Neural progenitor cell (in vitro differentiated cells): ENCODE measurements at regions not wholly inside any gene's neighbourhood (a gene's known extent, or its start where the extent isn't known, plus 50 kb on each side); places are given as distances from the start of the nearest gene placed in this dataset.

ENCODE experiments used
- DNase-seq: peaks from one replicate; pipeline ENCODE4 v3.0.0-alpha.2; 2016; ENCODE audit warnings: low spot score
- H2AFZ ChIP-seq: fragments of 200-600 bp; sonication (generic); replicated peaks from 2 replicates; pipeline ENCODE4 v1.6.1; 2016; ENCODE audit warnings: antibody characterized with exemption
- H3F3A ChIP-seq: fragments of 200-600 bp; sonication (generic); 2 replicates; pipeline ENCODE4 v1.6.1; 2016; ENCODE audit warnings: antibody characterized with exemption, low read depth
- H3K27ac ChIP-seq: fragments of 200-600 bp; sonication (generic); 2 replicates; pipeline ENCODE4 v1.5.1; 2016; ENCODE audit warnings: mild to moderate bottlenecking
- H3K27me3 ChIP-seq: fragments of 200-600 bp; sonication (generic); 2 replicates; pipeline ENCODE4 v1.6.1; 2016; ENCODE audit warnings: mild to moderate bottlenecking, moderate library complexity
- H3K36me3 ChIP-seq: fragments of 200-600 bp; sonication (generic); 2 replicates; pipeline ENCODE4 v1.5.1; 2016
- H3K4me1 ChIP-seq: fragments of 200-600 bp; sonication (generic); 2 replicates; pipeline ENCODE4 v1.6.1; 2016; ENCODE audit warnings: mixed run types
- H3K4me2 ChIP-seq: fragments of 200-600 bp; sonication (generic); 2 replicates; pipeline ENCODE4 v1.6.1; 2016
- H3K4me3 ChIP-seq: fragments of 200-600 bp; sonication (generic); 2 replicates; pipeline ENCODE4 v1.5.1; 2016
- H3K79me2 ChIP-seq: fragments of 200-600 bp; sonication (generic); 2 replicates; pipeline ENCODE4 v1.6.1; 2016; ENCODE audit warnings: low read depth
- H3K9ac ChIP-seq: fragments of 200-600 bp; sonication (generic); 2 replicates; pipeline ENCODE4 v1.6.1; 2016
- H3K9me3 ChIP-seq: fragments of 200-600 bp; sonication (generic); 2 replicates; pipeline ENCODE4 v1.5.1; 2016; ENCODE audit warnings: low read depth
- H4K20me1 ChIP-seq: fragments of 200-600 bp; sonication (generic); 2 replicates; pipeline ENCODE4 v1.6.1; 2016; ENCODE audit warnings: low read depth
- H3K27ac Mint-ChIP-seq: 3 replicates; pipeline ENCODE4 v1.8.0; 2021; ENCODE audit warnings: mixed read lengths
- H3K27me3 Mint-ChIP-seq: 2 replicates; pipeline ENCODE4 v1.8.0; 2022; ENCODE audit warnings: low read depth, mild to moderate bottlenecking, inconsistent platforms, moderate library complexity, mixed read lengths; ENCODE audit not compliant: insufficient read depth
- H3K36me3 Mint-ChIP-seq: 3 replicates; pipeline ENCODE4 v1.8.0; 2021; ENCODE audit warnings: mixed read lengths
- H3K4me1 Mint-ChIP-seq: 3 replicates; pipeline ENCODE4 v1.8.0; 2021; ENCODE audit warnings: mixed read lengths
- H3K4me3 Mint-ChIP-seq: 3 replicates; pipeline ENCODE4 v1.8.0; 2021; ENCODE audit warnings: mild to moderate bottlenecking, moderate library complexity, mixed read lengths
- H3K9me3 Mint-ChIP-seq: 3 replicates; pipeline ENCODE4 v1.8.0; 2020; ENCODE audit warnings: mixed read lengths
- EZH2 ChIP-seq: fragments of 200-600 bp; sonication (generic); IDR thresholded peaks from 2 replicates; pipeline ENCODE4 v1.6.1; 2017; ENCODE audit warnings: antibody characterized with exemption, mild to moderate bottlenecking, moderate library complexity
- EZH2phosphoT487 ChIP-seq: fragments of 200-600 bp; sonication (generic); IDR thresholded peaks from 2 replicates; pipeline ENCODE4 v1.6.1; 2017; ENCODE audit warnings: antibody characterized with exemption
- TF ChIP-seq, protein P1 (sequence below): fragments of 200-600 bp; sonication (generic); IDR thresholded peaks from 2 replicates; pipeline ENCODE4 v1.5.1; 2017; ENCODE audit warnings: antibody characterized with exemption, mild to moderate bottlenecking

GRCh38 chr5:112063856-112064255 is 306.9 kb upstream of the NREP start:
- H3K4me2 ChIP-seq, result no peak overlapping the region
- no peaks in the 10 kb centered on the region for H3K4me1 ChIP-seq
- H3K27me3 ChIP-seq, result no peaks in the 10 kb centered on the region
- H3K79me2 ChIP-seq, result no peaks in the 10 kb centered on the region
- no peak overlapping the region for H2AFZ ChIP-seq
- Mint-ChIP-seq H3K27me3 (no peaks in the 10 kb centered on the region), H3K36me3 (no peaks in the 10 kb centered on the region), H3K4me3 (no peak overlapping the region), H3K4me1 (no peaks in the 10 kb centered on the region), H3K9me3 (no peaks in the 10 kb centered on the region), H3K27ac (no peak overlapping the region)
- no peaks in the 10 kb centered on the region for H3K36me3 ChIP-seq
- H4K20me1 ChIP-seq, result no peaks in the 10 kb centered on the region
- H3K4me3 ChIP-seq, result no peak overlapping the region
- H3F3A ChIP-seq, result no peaks in the 10 kb centered on the region
- H3K9me3 ChIP-seq, result no peaks in the 10 kb centered on the region
- TF ChIP-seq EZH2 (no peak), EZH2phosphoT487 (no peak)
- TF ChIP-seq, protein P1, sequence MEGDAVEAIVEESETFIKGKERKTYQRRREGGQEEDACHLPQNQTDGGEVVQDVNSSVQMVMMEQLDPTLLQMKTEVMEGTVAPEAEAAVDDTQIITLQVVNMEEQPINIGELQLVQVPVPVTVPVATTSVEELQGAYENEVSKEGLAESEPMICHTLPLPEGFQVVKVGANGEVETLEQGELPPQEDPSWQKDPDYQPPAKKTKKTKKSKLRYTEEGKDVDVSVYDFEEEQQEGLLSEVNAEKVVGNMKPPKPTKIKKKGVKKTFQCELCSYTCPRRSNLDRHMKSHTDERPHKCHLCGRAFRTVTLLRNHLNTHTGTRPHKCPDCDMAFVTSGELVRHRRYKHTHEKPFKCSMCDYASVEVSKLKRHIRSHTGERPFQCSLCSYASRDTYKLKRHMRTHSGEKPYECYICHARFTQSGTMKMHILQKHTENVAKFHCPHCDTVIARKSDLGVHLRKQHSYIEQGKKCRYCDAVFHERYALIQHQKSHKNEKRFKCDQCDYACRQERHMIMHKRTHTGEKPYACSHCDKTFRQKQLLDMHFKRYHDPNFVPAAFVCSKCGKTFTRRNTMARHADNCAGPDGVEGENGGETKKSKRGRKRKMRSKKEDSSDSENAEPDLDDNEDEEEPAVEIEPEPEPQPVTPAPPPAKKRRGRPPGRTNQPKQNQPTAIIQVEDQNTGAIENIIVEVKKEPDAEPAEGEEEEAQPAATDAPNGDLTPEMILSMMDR, result no peak
- H3K9ac ChIP-seq, result no peak overlapping the region
- no peak for DNase-seq
- no peak overlapping the region for H3K27ac ChIP-seq

DNA sequence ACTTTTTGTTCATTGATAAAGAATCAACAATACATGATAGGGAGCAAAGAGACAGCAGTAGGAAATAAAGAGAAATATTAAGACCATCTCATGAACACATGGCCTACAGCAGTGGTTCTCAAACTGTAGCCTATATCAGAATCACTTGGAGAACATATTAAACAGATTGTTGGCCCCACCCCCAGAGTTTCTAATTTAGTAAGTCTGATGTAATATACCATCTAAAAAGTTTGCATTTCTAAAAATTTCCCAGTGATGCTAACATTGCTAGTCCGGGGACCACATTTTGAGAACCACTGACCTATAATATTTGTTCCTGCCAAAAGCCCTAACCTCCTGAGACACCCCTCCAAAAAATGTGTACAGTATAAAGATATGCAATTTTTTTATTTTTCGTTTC is 306.2 kb upstream of the NREP start:
- TF ChIP-seq, protein P1, result no peak
- TF ChIP-seq EZH2phosphoT487, result no peak
- no peak for TF ChIP-seq EZH2
- Histone ChIP-seq H3K27me3 (no peaks in the 10 kb centered on the region), H3K9ac (no peak overlapping the region), H3K4me2 (no peak overlapping the region), H3K27ac (no peak overlapping the region), H3K4me3 (no peak overlapping the region), H3K79me2 (no peaks in the 10 kb centered on the region), H3K36me3 (no peaks in the 10 kb centered on the region), H3F3A (no peaks in the 10 kb centered on the region), H4K20me1 (no peaks in the 10 kb centered on the region), H3K4me1 (no peaks in the 10 kb centered on the region), H2AFZ (no peak overlapping the region), H3K9me3 (no peaks in the 10 kb centered on the region)
- DNase-seq, result no peak
- no peaks in the 10 kb centered on the region for H3K9me3 Mint-ChIP-seq
- no peaks in the 10 kb centered on the region for H3K36me3 Mint-ChIP-seq
- H3K27me3 Mint-ChIP-seq, result no peaks in the 10 kb centered on the region
- H3K4me1 Mint-ChIP-seq, result no peaks in the 10 kb centered on the region
- H3K4me3 Mint-ChIP-seq, result no peak overlapping the region
- no peak overlapping the region for H3K27ac Mint-ChIP-seq

DNA sequence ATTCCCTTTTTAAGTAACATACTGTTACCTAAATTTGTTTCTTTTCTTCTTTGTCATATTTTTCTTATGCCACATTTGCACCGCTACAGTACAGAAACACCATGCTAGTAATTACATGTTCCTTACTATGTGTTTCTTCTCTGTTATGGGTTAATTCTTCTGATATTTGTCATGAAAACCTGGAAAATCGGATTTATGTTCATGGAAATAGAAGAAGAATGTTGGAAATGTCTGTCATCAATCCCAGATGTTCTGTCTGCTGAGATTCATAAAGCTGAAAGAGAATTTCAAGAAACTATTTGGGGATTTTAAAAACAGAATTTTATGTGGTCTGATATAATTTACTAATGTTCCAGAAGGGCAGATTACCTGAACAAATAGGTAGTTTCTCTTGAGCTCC is 305.2 kb upstream of the NREP start:
- no peaks in the 10 kb centered on the region for H3K9me3 Mint-ChIP-seq
- H3K27me3 Mint-ChIP-seq, result no peaks in the 10 kb centered on the region
- no peak overlapping the region for H3K9ac ChIP-seq
- no peaks in the 10 kb centered on the region for H3K36me3 ChIP-seq
- H3K36me3 Mint-ChIP-seq, result no peaks in the 10 kb centered on the region
- TF ChIP-seq, protein P1, result no peak
- TF ChIP-seq EZH2 (no peak), EZH2phosphoT487 (no peak)
- no peaks in the 10 kb centered on the region for H3K9me3 ChIP-seq
- no peak overlapping the region for H3K4me3 Mint-ChIP-seq
- no peaks in the 10 kb centered on the region for H3K79me2 ChIP-seq
- no peaks in the 10 kb centered on the region for H3K27me3 ChIP-seq
- no peaks in the 10 kb centered on the region for H3K4me1 Mint-ChIP-seq
- no peak overlapping the region for H3K4me3 ChIP-seq
- no peaks in the 10 kb centered on the region for H3K4me1 ChIP-seq
- H3K27ac Mint-ChIP-seq, result no peak overlapping the region
- H4K20me1 ChIP-seq, result no peaks in the 10 kb centered on the region
- no peak overlapping the region for H3K27ac ChIP-seq
- H3K4me2 ChIP-seq, result no peak overlapping the region
- DNase-seq, result no peak
- H2AFZ ChIP-seq, result no peak overlapping the region
- H3F3A ChIP-seq, result no peaks in the 10 kb centered on the region

DNA sequence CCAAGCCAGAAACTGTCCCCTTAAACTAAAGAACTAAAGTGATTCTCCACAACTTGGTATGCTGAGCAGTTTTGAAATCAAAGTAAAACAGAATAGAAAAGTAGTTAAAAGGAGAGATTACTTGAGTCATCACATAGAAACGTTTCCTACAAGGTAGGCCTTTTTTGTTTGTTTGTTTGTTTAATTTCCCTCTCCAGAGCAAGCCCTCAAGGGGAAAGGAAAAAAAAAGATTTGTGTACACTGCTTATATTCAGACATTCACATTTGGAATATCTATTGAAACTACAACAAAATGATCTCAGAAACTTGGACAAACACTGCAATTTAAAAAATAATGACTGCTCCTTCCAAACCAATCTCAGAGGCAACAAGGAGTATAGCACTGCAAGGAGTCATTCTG is 304.7 kb upstream of the NREP start:
- Histone ChIP-seq H3F3A (no peaks in the 10 kb centered on the region), H3K4me3 (no peak overlapping the region), H3K4me2 (no peak overlapping the region), H3K9ac (no peak overlapping the region), H3K79me2 (no peaks in the 10 kb centered on the region), H3K4me1 (no peaks in the 10 kb centered on the region), H3K9me3 (no peaks in the 10 kb centered on the region), H3K27me3 (no peaks in the 10 kb centered on the region), H3K27ac (no peak overlapping the region), H3K36me3 (no peaks in the 10 kb centered on the region), H4K20me1 (no peaks in the 10 kb centered on the region), H2AFZ (no peak overlapping the region)
- H3K36me3 Mint-ChIP-seq, result no peaks in the 10 kb centered on the region
- H3K9me3 Mint-ChIP-seq, result no peaks in the 10 kb centered on the region
- no peak overlapping the region for H3K27ac Mint-ChIP-seq
- no peaks in the 10 kb centered on the region for H3K27me3 Mint-ChIP-seq
- H3K4me3 Mint-ChIP-seq, result no peak overlapping the region
- no peak for TF ChIP-seq EZH2phosphoT487
- TF ChIP-seq, protein P1, result no peak
- TF ChIP-seq EZH2, result no peak
- no peaks in the 10 kb centered on the region for H3K4me1 Mint-ChIP-seq
- DNase-seq, result no peak
